Right lobe of liver (tissue), 6 donors: ENCODE measurements at regions not wholly inside any gene's neighbourhood (a gene's known extent, or its start where the extent isn't known, plus 50 kb on each side); places are given as distances from the start of the nearest gene placed in this dataset.
A peak's percentile ranks its signal among the peaks of the same experiment; 100 is the strongest.

Source experiments
- ATAC-seq, 4 donors: fragments of 200-7000 bp; cut with Tn5 transposase; one replicate each; pipeline ENCODE4 v1.9.1; 2020; ENCODE audit warnings: mild to moderate bottlenecking in 4 of 4, moderate library complexity in 4 of 4
- DNase-seq, 3 donors: peaks; one replicate each; pipeline ENCODE4 v3.0.0-alpha.2; 2020
- H3K27ac ChIP-seq, 3 donors: fragments of 200-600 bp; one replicate each; pipeline ENCODE4 v1.8.0; 2022
- H3K27me3 ChIP-seq, 2 donors: fragments of 200-600 bp; one replicate each; pipeline ENCODE4 v1.8.0; 2022
- H3K36me3 ChIP-seq, 4 donors: fragments of 200-600 bp; sonication (generic) in 1 of 4; one replicate each; pipeline versions ENCODE4 v1.5.1 to v1.8.0; 2017 to 2022; ENCODE audit warnings: control low read depth in 1 of 4
- H3K4me1 ChIP-seq, 4 donors: fragments of 200-600 bp; sonication (generic) in 1 of 4; one replicate each; pipeline versions ENCODE4 v1.5.1 to v1.8.0; 2017 to 2022; ENCODE audit warnings: control low read depth in 1 of 4
- H3K4me3 ChIP-seq, 3 donors: fragments of 200-600 bp; one replicate each; pipeline ENCODE4 v1.8.0; 2022
- H3K9me3 ChIP-seq, 4 donors: fragments of 200-600 bp; sonication (generic) in 1 of 4; one replicate each; pipeline versions ENCODE4 v1.5.1 to v1.8.0; 2017 to 2022; ENCODE audit warnings: control low read depth in 1 of 4
- CTCF ChIP-seq, 4 donors: fragments of 200-600 bp in 3 of 4; fragments of 450-650 bp in 1 of 4; IDR thresholded peaks; one replicate each; pipeline versions ENCODE4 v1.5.1 to v1.8.0; 2016 to 2022; ENCODE audit warnings: antibody characterized with exemption in 4 of 4, mild to moderate bottlenecking in 2 of 4
- POLR2A ChIP-seq: fragments of 450-650 bp; IDR thresholded peaks from one replicate; pipeline ENCODE4 v1.6.1; 2017; ENCODE audit warnings: antibody characterized with exemption, mild to moderate bottlenecking
- WGBS: methylation state at CpG from one replicate; pipeline ENCODE4 v1.1.6; 2018; ENCODE audit warnings: low coverage, low lambda C conversion rate; ENCODE audit not compliant: insufficient coverage; ENCODE audit errors: missing lambda C conversion rate; 5-methylcytosine and 5-hydroxymethylcytosine counted together
- intact Hi-C, 2 donors: fragments of 100-400 bp; cut with DNase I; formaldehyde crosslinking; loops; one replicate each; pipeline versions ENCODE4 v1.11.2 to v1.14.1; 2022
- donor health status: DM: no; HTN: yes; CAD: no.
- donor health status: DM: no; HTN: no; CAD: no.
- donor health status: DM: no; HTN: no; CAD: no.
- donor health status: DM: no; HTN: yes; CAD: no.
- donor health status: DM: no; HTN: yes; CAD: no.

- intact Hi-C loops: no loop called here
Observed at GRCh38 chr5:97453263-97453662, 270.2 kb upstream of the RIOK2 start.

GRCh38 chr5:97454015-97454414 is 271.0 kb upstream of the RIOK2 start:
- Histone ChIP-seq H3K27ac (no peak overlapping the region), H3K36me3 (no peaks in the 10 kb centered on the region), H3K4me1 (no peaks in the 10 kb centered on the region), H3K27me3 (no peaks in the 10 kb centered on the region), H3K4me3 (no peak overlapping the region), H3K9me3 (no peaks in the 10 kb centered on the region)
- TF ChIP-seq CTCF (IDR thresholded peaks at IDR 0.05) (no peak), POLR2A (no peak)
- intact Hi-C loops: no loop called here
- ATAC-seq: no peak
- no peak for DNase-seq

More at GRCh38 chr5:97453263-97453662, 270.2 kb upstream of the RIOK2 start:
- Histone ChIP-seq H3K4me3 (no peak overlapping the region), H3K4me1 (no peaks in the 10 kb centered on the region), H3K9me3 (no peaks in the 10 kb centered on the region), H3K27ac (no peak overlapping the region), H3K27me3 (no peaks in the 10 kb centered on the region), H3K36me3 (no peaks in the 10 kb centered on the region)
- 83% methylated on average over 2 of the region's 2 CpGs for WGBS
- DNase-seq (no peak), ATAC-seq (no peak)
- TF ChIP-seq CTCF (IDR thresholded peaks at IDR 0.05) (no peak), POLR2A (no peak)

GRCh38 chr5:97455996-97456395 is 272.9 kb upstream of the RIOK2 start:
- H3K27me3 ChIP-seq: no peaks in the 10 kb centered on the region
- H3K4me1 ChIP-seq: no peaks in the 10 kb centered on the region
- no peak overlapping the region for H3K4me3 ChIP-seq
- intact Hi-C loops: no loop called here
- DNase-seq (no peak), ATAC-seq (no peak)
- no peak overlapping the region for H3K27ac ChIP-seq
- no peaks in the 10 kb centered on the region for H3K9me3 ChIP-seq
- 57% methylated on average over 1 of the region's 1 CpG for WGBS
- no peaks in the 10 kb centered on the region for H3K36me3 ChIP-seq
- no peak for TF ChIP-seq CTCF (IDR thresholded peaks at IDR 0.05)
- no peak for TF ChIP-seq POLR2A

GRCh38 chr5:97458851-97459250 is 275.8 kb upstream of the RIOK2 start:
- 69% methylated on average over 5 of the region's 5 CpGs for WGBS
- Histone ChIP-seq H3K27ac (no peak overlapping the region), H3K36me3 (no peaks in the 10 kb centered on the region), H3K27me3 (no peaks in the 10 kb centered on the region), H3K4me1 (no peaks in the 10 kb centered on the region), H3K4me3 (no peak overlapping the region), H3K9me3 (no peaks in the 10 kb centered on the region)
- ATAC-seq: no peak
- no peak for DNase-seq
- intact Hi-C loops: no loop called here
- TF ChIP-seq CTCF (IDR thresholded peaks at IDR 0.05) (no peak), POLR2A (no peak)

- WGBS: 65% methylated on average over 2 of the region's 10 CpGs
- no peaks in the 10 kb centered on the region for H3K9me3 ChIP-seq
- H3K36me3 ChIP-seq: no peaks in the 10 kb centered on the region
- no peak overlapping the region for H3K4me3 ChIP-seq
- H3K27ac ChIP-seq: no peak overlapping the region
- TF ChIP-seq CTCF (IDR thresholded peaks at IDR 0.05) (no peak), POLR2A (no peak)
- DNase-seq (peak in 1 of 3 donors; percentile 8), ATAC-seq (peak in 1 of 4 donors; percentile 12)
- intact Hi-C loops: no loop called here
- H3K27me3 ChIP-seq: no peaks in the 10 kb centered on the region
- no peaks in the 10 kb centered on the region for H3K4me1 ChIP-seq
Observed at GRCh38 chr5:97471951-97472350, 288.9 kb upstream of the RIOK2 start.
